ENCODE measurements at regions not wholly inside any gene's neighbourhood (a gene's known extent, or its start where the extent isn't known, plus 50 kb on each side); places are given as distances from the start of the nearest gene placed in this dataset.

GRCh38 chr13:30151388-30151787 lies 156.0 kb downstream of the KATNAL1 start:
- DNase-seq (ENCODE audit: low spot score in 2 of 2) = no peak
- no peaks in the 10 kb centered on the region for H3K27me3 ChIP-seq
- H3K4me3 ChIP-seq = no peak overlapping the region
- no peaks in the 10 kb centered on the region for H3K9me3 ChIP-seq
- no peaks in the 10 kb centered on the region for H3K4me1 ChIP-seq
- H3K36me3 ChIP-seq = no peaks in the 10 kb centered on the region
- no peak overlapping the region for H3K27ac ChIP-seq
- TF ChIP-seq CTCF (IDR thresholded peaks at IDR 0.05) = no peak
- no peak for TF ChIP-seq POLR2A (IDR thresholded peaks at IDR 0.05)
- no peak for TF ChIP-seq POLR2AphosphoS5 (IDR thresholded peaks at IDR 0.05)
- intact Hi-C loops (cut with DNase I; ENCODE audit: low total_unique reads) = no loop called here

GRCh38 chr13:30149248-30149647 lies 158.1 kb downstream of the KATNAL1 start:
- no peak for TF ChIP-seq POLR2AphosphoS5 (IDR thresholded peaks at IDR 0.05)
- TF ChIP-seq CTCF (IDR thresholded peaks at IDR 0.05) = no peak
- no peak for TF ChIP-seq POLR2A (IDR thresholded peaks at IDR 0.05)
- intact Hi-C loops (cut with DNase I; ENCODE audit: low total_unique reads) = no loop called here
- Histone ChIP-seq H3K36me3 (no peaks in the 10 kb centered on the region), H3K9me3 (no peaks in the 10 kb centered on the region), H3K4me1 (no peaks in the 10 kb centered on the region), H3K27me3 (no peaks in the 10 kb centered on the region), H3K4me3 (no peak overlapping the region), H3K27ac (no peak overlapping the region)
- DNase-seq (ENCODE audit: low spot score in 2 of 2) = no peak

GRCh38 chr13:30148786-30149185 lies 158.6 kb downstream of the KATNAL1 start:
- H3K9me3 ChIP-seq = no peaks in the 10 kb centered on the region
- intact Hi-C loops (cut with DNase I; ENCODE audit: low total_unique reads) = no loop called here
- H3K36me3 ChIP-seq = no peaks in the 10 kb centered on the region
- H3K4me3 ChIP-seq = no peak overlapping the region
- DNase-seq (ENCODE audit: low spot score in 2 of 2) = no peak
- peaks cover 0 to under 1% of the 10 kb centered on the region in 2 donors for H3K4me1 ChIP-seq
- peak overlapping the region in 1 of 2 donors; percentile 32 for H3K27ac ChIP-seq
- no peaks in the 10 kb centered on the region for H3K27me3 ChIP-seq
- TF ChIP-seq CTCF (IDR thresholded peaks at IDR 0.05) = no peak
- no peak for TF ChIP-seq POLR2AphosphoS5 (IDR thresholded peaks at IDR 0.05)

GRCh38 chr13:30148171-30148754 lies 159.1 kb downstream of the KATNAL1 start:
- no peak for TF ChIP-seq POLR2A (IDR thresholded peaks at IDR 0.05)
- no peak for TF ChIP-seq CTCF (IDR thresholded peaks at IDR 0.05)
- TF ChIP-seq POLR2AphosphoS5 (IDR thresholded peaks at IDR 0.05) = no peak
- H3K4me3 ChIP-seq = no peak overlapping the region
- H3K27ac ChIP-seq = peak overlapping the region in 1 of 2 donors; percentile 32
- peaks cover 3 to 5% of the 10 kb centered on the region in 2 donors for H3K4me1 ChIP-seq
- no peaks in the 10 kb centered on the region for H3K27me3 ChIP-seq
- intact Hi-C loops (cut with DNase I; ENCODE audit: low total_unique reads) = no loop called here
- no peak for DNase-seq (ENCODE audit: low spot score in 2 of 2)
- no peaks in the 10 kb centered on the region for H3K36me3 ChIP-seq
- no peaks in the 10 kb centered on the region for H3K9me3 ChIP-seq

- TF ChIP-seq POLR2AphosphoS5 (IDR thresholded peaks at IDR 0.05) = no peak
- TF ChIP-seq POLR2A (IDR thresholded peaks at IDR 0.05) = no peak
- no peak for TF ChIP-seq CTCF (IDR thresholded peaks at IDR 0.05)
- DNase-seq (ENCODE audit: low spot score in 2 of 2) = no peak
- Histone ChIP-seq H3K4me3 (no peak overlapping the region), H3K4me1 (peaks cover 8 to 9% of the 10 kb centered on the region in 2 donors), H3K36me3 (no peaks in the 10 kb centered on the region), H3K27ac (no peak overlapping the region), H3K9me3 (no peaks in the 10 kb centered on the region), H3K27me3 (no peaks in the 10 kb centered on the region)
- intact Hi-C loops (cut with DNase I; ENCODE audit: low total_unique reads) = no loop called here
Observed at GRCh38 chr13:30147421-30147820, 159.9 kb downstream of the KATNAL1 start.

Measured in breast epithelium (tissue), 4 donors.